ENCODE measurements at regions not wholly inside any gene's neighbourhood (a gene's known extent, or its start where the extent isn't known, plus 50 kb on each side); places are given as distances from the start of the nearest gene placed in this dataset.

DNA sequence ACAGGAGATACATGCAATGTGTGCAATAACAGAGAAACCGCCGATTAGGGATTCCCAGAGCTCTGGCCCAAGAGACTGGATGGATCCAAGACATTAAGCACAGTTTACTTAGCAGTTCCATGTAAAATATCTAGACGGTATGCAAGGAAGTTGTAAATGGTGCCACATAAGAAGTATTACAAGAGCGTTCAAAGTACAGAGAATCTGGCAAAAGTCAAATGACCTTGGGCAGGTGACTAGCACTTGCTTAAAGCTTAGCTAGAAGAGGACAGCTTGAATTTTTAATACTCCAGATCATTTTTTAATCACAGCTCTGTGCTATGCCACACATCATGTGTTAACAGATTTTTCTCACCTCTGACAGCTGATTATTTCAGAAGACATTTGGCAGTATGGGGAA, 72.3 kb upstream of the TNPO1 start:
- no peak overlapping the region for H2AFZ ChIP-seq (ENCODE audit: low read depth)
- no peak for DNase-seq
- H4K20me1 ChIP-seq (ENCODE audit: insufficient read depth), result no peaks in the 10 kb centered on the region
- no peaks in the 10 kb centered on the region for H3K27me3 ChIP-seq (ENCODE audit: insufficient read depth)
- H3K9me2 ChIP-seq, result no peaks in the 10 kb centered on the region
- ChIA-PET CTCF (interaction anchor here (0.6 kb wide), 1 partner anchor 133 kb away, joined by 3 read pairs; no protein-coding TSS in a partner anchor), POLR2A (no interaction called here)
- no peaks in the 10 kb centered on the region for H3K79me2 ChIP-seq (ENCODE audit: insufficient read depth)
- H3F3A ChIP-seq (replicated peaks; ENCODE audit: insufficient read depth), result no peaks in the 10 kb centered on the region
- TF ChIP-seq, protein P1, sequence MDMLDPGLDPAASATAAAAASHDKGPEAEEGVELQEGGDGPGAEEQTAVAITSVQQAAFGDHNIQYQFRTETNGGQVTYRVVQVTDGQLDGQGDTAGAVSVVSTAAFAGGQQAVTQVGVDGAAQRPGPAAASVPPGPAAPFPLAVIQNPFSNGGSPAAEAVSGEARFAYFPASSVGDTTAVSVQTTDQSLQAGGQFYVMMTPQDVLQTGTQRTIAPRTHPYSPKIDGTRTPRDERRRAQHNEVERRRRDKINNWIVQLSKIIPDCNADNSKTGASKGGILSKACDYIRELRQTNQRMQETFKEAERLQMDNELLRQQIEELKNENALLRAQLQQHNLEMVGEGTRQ (IDR thresholded peaks at IDR 0.05; ENCODE audit: borderline replicate concordance, low read depth, low read length), result no peak
- TF ChIP-seq CHD2 (IDR thresholded peaks at IDR 0.05; ENCODE audit: low read length, partially characterized antibody), result no peak
- no peak for TF ChIP-seq FOXJ3 (CRISPR knock-in tag; IDR thresholded peaks at IDR 0.05)
- TF ChIP-seq, protein P2, sequence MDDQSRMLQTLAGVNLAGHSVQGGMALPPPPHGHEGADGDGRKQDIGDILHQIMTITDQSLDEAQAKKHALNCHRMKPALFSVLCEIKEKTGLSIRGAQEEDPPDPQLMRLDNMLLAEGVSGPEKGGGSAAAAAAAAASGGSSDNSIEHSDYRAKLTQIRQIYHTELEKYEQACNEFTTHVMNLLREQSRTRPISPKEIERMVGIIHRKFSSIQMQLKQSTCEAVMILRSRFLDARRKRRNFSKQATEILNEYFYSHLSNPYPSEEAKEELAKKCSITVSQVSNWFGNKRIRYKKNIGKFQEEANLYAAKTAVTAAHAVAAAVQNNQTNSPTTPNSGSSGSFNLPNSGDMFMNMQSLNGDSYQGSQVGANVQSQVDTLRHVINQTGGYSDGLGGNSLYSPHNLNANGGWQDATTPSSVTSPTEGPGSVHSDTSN (IDR thresholded peaks at IDR 0.05), result no peak
- TF ChIP-seq SIN3A (IDR thresholded peaks at IDR 0.05; ENCODE audit: borderline replicate concordance, low read depth, low read length), result no peak
- TF ChIP-seq TAF1 (IDR thresholded peaks at IDR 0.05; ENCODE audit: borderline replicate concordance, low read depth, low read length), result no peak
- TF ChIP-seq NFIC (IDR thresholded peaks at IDR 0.05; ENCODE audit: borderline replicate concordance), result no peak
- TF ChIP-seq ELF1 (IDR thresholded peaks at IDR 0.05), result no peak
- no peak for TF ChIP-seq YY1 (IDR thresholded peaks at IDR 0.05; ENCODE audit: low read depth)
- no peak for TF ChIP-seq MXI1 (IDR thresholded peaks at IDR 0.05; ENCODE audit: low read depth, low read length)
- TF ChIP-seq FOSL2 (IDR thresholded peaks at IDR 0.05; ENCODE audit: borderline replicate concordance, low read depth), result no peak
- TF ChIP-seq EP300 (IDR thresholded peaks at IDR 0.05; ENCODE audit: borderline replicate concordance in 1 of 2, low read depth in 1 of 2, low read length in 1 of 2), result no peak
- no peak overlapping the region for H3K4me2 ChIP-seq
- no peak overlapping the region for H3K27ac ChIP-seq (ENCODE audit: low read depth in 2 of 2, low read length in 1 of 2)
- H3K4me3 ChIP-seq (ENCODE audit: low read depth in 2 of 2, low read length in 1 of 2), result no peak overlapping the region
- H3K4me1 ChIP-seq (ENCODE audit: control insufficient read depth in 1 of 2, insufficient read depth in 2 of 2, low read depth in 1 of 2, low read length in 1 of 2), result peaks cover 0 to 2% of the 10 kb centered on the region in 2 experiments; a peak in 1 of 4 replicates
- WGBS (ENCODE audit: low lambda C conversion rate), result 81% methylated on average over 4 of the region's 4 CpGs
- H3K36me3 ChIP-seq (replicated peaks in 1 of 2; ENCODE audit: control insufficient read depth in 1 of 2, insufficient read depth in 2 of 2, low read length in 1 of 2), result no peaks in the 10 kb centered on the region
- H3K9ac ChIP-seq, result no peak overlapping the region
- H3K9me3 ChIP-seq, result no peaks in the 10 kb centered on the region

DNA sequence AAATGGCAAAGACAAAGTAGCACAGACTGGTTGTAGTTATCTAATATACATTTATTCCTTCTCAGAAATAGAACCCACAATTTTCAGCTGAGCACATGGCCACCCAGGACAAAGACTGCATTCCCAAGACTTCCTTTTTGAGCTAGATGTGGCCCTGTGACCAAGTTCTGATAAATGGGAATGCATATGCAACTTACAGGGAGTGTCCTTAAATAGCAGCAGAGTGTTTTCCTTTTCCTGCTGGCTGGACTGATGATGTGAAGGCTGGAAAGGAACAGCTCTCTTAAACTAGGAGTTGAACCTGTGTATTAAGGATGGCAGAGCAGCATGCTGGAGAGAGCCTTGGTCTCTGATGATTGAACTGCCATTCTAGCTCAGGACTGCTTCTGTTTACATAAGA, 74.7 kb upstream of the TNPO1 start:
- ChIA-PET CTCF (interaction anchor here (1.0 kb wide), 1 partner anchor 386 kb away, joined by 3 read pairs; no protein-coding TSS in a partner anchor), POLR2A (no interaction called here)
- Histone ChIP-seq H3K4me3 (ENCODE audit: low read depth in 2 of 2, low read length in 1 of 2) (no peak overlapping the region), H3K36me3 (replicated peaks in 1 of 2; ENCODE audit: control insufficient read depth in 1 of 2, insufficient read depth in 2 of 2, low read length in 1 of 2) (no peaks in the 10 kb centered on the region), H3K79me2 (ENCODE audit: insufficient read depth) (no peaks in the 10 kb centered on the region), H3K9ac (no peak overlapping the region), H3K27me3 (ENCODE audit: insufficient read depth) (no peaks in the 10 kb centered on the region), H3K4me1 (ENCODE audit: control insufficient read depth in 1 of 2, insufficient read depth in 2 of 2, low read depth in 1 of 2, low read length in 1 of 2) (peaks cover 0 to 2% of the 10 kb centered on the region in 2 experiments; a peak in 1 of 4 replicates), H2AFZ (ENCODE audit: low read depth) (no peak overlapping the region), H3K27ac (ENCODE audit: low read depth in 2 of 2, low read length in 1 of 2) (peak overlapping the region in 1 of 2 experiments; percentile 53; a peak in 2 of 4 replicates), H4K20me1 (ENCODE audit: insufficient read depth) (no peaks in the 10 kb centered on the region), H3K9me2 (no peaks in the 10 kb centered on the region), H3K4me2 (no peak overlapping the region), H3F3A (replicated peaks; ENCODE audit: insufficient read depth) (no peaks in the 10 kb centered on the region), H3K9me3 (no peaks in the 10 kb centered on the region)
- DNase-seq, result no peak
- TF ChIP-seq FOSL2 (IDR thresholded peaks at IDR 0.05; ENCODE audit: borderline replicate concordance, low read depth) (no peak), TCF12 (IDR thresholded peaks at IDR 0.05) (no peak), SMC3 (IDR thresholded peaks at IDR 0.05; ENCODE audit: low read depth, low read length) (no peak), NRF1 (IDR thresholded peaks at IDR 0.05; ENCODE audit: low read depth, low read length) (no peak), MEF2A (IDR thresholded peaks at IDR 0.05; ENCODE audit: borderline replicate concordance, low read depth) (no peak), FOXM1 (IDR thresholded peaks at IDR 0.05; ENCODE audit: low read depth) (no peak), JUND (IDR thresholded peaks at IDR 0.05) (no peak), YY1 (IDR thresholded peaks at IDR 0.05; ENCODE audit: low read depth) (no peak), EP300 (IDR thresholded peaks at IDR 0.05; ENCODE audit: borderline replicate concordance in 1 of 2, low read depth in 1 of 2, low read length in 1 of 2) (no peak), CHD2 (IDR thresholded peaks at IDR 0.05; ENCODE audit: low read length, partially characterized antibody) (no peak), TAF1 (IDR thresholded peaks at IDR 0.05; ENCODE audit: borderline replicate concordance, low read depth, low read length) (no peak), EZH2phosphoT487 (IDR thresholded peaks at IDR 0.05; ENCODE audit: borderline replicate concordance, low read depth) (no peak), RCOR1 (IDR thresholded peaks at IDR 0.05; ENCODE audit: low read length) (no peak)
- TF ChIP-seq, protein P3, sequence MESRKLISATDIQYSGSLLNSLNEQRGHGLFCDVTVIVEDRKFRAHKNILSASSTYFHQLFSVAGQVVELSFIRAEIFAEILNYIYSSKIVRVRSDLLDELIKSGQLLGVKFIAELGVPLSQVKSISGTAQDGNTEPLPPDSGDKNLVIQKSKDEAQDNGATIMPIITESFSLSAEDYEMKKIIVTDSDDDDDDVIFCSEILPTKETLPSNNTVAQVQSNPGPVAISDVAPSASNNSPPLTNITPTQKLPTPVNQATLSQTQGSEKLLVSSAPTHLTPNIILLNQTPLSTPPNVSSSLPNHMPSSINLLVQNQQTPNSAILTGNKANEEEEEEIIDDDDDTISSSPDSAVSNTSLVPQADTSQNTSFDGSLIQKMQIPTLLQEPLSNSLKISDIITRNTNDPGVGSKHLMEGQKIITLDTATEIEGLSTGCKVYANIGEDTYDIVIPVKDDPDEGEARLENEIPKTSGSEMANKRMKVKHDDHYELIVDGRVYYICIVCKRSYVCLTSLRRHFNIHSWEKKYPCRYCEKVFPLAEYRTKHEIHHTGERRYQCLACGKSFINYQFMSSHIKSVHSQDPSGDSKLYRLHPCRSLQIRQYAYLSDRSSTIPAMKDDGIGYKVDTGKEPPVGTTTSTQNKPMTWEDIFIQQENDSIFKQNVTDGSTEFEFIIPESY (IDR thresholded peaks at IDR 0.05; ENCODE audit: borderline replicate concordance, low read depth), result no peak
- TF ChIP-seq, protein P4, sequence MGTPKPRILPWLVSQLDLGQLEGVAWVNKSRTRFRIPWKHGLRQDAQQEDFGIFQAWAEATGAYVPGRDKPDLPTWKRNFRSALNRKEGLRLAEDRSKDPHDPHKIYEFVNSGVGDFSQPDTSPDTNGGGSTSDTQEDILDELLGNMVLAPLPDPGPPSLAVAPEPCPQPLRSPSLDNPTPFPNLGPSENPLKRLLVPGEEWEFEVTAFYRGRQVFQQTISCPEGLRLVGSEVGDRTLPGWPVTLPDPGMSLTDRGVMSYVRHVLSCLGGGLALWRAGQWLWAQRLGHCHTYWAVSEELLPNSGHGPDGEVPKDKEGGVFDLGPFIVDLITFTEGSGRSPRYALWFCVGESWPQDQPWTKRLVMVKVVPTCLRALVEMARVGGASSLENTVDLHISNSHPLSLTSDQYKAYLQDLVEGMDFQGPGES (IDR thresholded peaks at IDR 0.05; ENCODE audit: low read depth, low read length), result no peak
- TF ChIP-seq, protein P5, sequence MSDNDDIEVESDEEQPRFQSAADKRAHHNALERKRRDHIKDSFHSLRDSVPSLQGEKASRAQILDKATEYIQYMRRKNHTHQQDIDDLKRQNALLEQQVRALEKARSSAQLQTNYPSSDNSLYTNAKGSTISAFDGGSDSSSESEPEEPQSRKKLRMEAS (IDR thresholded peaks at IDR 0.05; ENCODE audit: low read depth), result no peak
- TF ChIP-seq, protein P1 (IDR thresholded peaks at IDR 0.05; ENCODE audit: borderline replicate concordance, low read depth, low read length), result no peak
